ENCODE measurements at regions not wholly inside any gene's neighbourhood (a gene's known extent, or its start where the extent isn't known, plus 50 kb on each side); places are given as distances from the start of the nearest gene placed in this dataset.

DNA sequence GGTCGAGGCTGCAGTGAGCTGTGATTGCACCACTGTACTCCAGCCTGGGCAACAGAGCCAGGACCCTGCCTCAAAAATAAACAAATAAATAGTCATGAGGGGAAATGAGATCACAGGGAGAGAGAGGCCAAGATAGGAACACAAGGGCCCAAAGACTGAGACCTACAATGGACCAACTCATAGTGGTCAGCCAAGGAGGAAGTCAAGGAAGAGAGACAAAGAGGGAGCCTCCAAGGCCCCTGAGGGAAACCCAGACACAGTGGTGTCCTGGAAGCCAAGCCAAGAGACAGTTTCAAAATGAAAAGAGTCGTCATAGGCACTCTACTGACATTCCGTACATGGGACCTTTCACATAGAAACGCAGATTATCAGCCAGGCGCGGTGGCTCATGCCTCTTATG is 153.3 kb downstream of the BCOR start:
- Mint-ChIP-seq H3K27ac (no peak overlapping the region), H3K36me3 (ENCODE audit: low read depth) (no peaks in the 10 kb centered on the region)
- intact Hi-C loops (cut with micrococcal nuclease), result no loop called here

DNA sequence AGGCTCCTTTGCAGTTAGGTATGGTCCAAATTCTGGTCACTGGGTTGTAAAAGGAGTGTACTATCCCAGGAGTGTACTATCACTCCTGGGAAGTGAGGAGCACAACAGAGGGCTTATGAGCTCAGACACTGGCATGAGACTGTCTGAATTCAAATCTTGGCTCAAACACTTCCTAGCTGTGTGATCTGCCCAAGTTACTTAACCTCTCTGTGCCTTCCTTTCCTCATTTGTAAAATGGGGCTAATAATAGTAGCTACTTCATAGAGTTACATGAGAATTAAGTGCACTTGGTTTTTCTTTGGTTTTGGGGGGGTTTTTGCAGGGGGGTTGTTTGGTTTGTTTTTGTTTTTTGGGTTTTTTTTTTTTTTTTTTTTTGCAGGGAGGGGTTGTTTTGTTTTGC is 152.0 kb downstream of the BCOR start:
- intact Hi-C loops (cut with micrococcal nuclease), result no loop called here
- no peak overlapping the region for H3K27ac Mint-ChIP-seq
- H3K4me3 Mint-ChIP-seq, result no peak overlapping the region
- H3K27me3 Mint-ChIP-seq, result peaks cover 5% of the 10 kb centered on the region
- peaks cover 13% of the 10 kb centered on the region for H3K4me1 Mint-ChIP-seq (ENCODE audit: low read depth)
- H3K36me3 Mint-ChIP-seq (ENCODE audit: low read depth), result no peaks in the 10 kb centered on the region
- H3K9me3 Mint-ChIP-seq, result no peaks in the 10 kb centered on the region

More for the DNA sequence above, 153.3 kb downstream of the BCOR start:
- no peak overlapping the region for H3K4me3 Mint-ChIP-seq
- H3K27me3 Mint-ChIP-seq, result peaks cover 3% of the 10 kb centered on the region
- peaks cover 13% of the 10 kb centered on the region for H3K4me1 Mint-ChIP-seq (ENCODE audit: low read depth)
- no peaks in the 10 kb centered on the region for H3K9me3 Mint-ChIP-seq

DNA sequence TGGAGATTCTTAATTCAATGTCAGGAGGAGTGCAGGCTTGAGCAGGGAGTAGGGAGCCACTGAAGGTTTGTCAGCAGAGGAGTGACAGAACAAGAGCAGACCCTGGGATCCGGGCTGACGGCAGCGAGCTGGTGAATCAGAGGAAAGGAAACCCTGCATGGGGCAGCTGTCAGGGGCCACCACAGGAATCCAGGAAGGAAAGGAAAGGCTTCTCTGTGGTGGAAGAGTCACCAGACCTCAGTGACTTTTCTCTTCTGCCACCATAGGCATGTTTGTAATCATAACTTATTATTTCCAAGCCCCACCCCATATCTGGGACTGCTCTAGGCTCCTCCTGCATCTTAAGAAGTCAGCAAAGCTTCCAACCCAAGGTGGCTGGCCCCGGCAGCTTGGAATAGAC is 150.9 kb downstream of the BCOR start:
- peaks cover 5% of the 10 kb centered on the region for H3K27me3 Mint-ChIP-seq
- intact Hi-C loops (cut with micrococcal nuclease), result no loop called here
- H3K4me1 Mint-ChIP-seq (ENCODE audit: low read depth), result peaks cover 13% of the 10 kb centered on the region
- no peaks in the 10 kb centered on the region for H3K9me3 Mint-ChIP-seq
- H3K36me3 Mint-ChIP-seq (ENCODE audit: low read depth), result no peaks in the 10 kb centered on the region
- no peak overlapping the region for H3K4me3 Mint-ChIP-seq
- H3K27ac Mint-ChIP-seq, result no peak overlapping the region

DNA sequence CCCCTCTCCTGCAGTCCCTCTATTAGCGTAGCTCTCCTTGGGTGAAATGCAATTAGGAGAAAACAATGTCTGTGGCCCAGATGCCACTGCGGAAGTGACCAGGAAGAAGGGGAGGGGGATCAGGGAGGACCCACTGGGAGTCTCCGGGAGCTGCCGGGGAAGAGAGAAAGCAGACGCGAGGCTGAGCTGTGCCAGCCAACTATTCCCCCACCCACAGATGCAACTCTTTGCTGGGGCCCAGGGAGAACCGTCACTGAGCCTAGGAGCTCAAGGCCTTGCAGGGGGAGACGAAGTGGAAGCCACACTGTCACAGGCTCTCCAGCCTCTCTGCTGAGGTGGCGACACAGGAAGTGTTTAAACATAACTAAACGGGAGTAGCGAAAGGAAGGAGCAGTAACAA is 149.2 kb downstream of the BCOR start:
- Mint-ChIP-seq H3K4me3 (no peak overlapping the region), H3K9me3 (no peaks in the 10 kb centered on the region)

DNA sequence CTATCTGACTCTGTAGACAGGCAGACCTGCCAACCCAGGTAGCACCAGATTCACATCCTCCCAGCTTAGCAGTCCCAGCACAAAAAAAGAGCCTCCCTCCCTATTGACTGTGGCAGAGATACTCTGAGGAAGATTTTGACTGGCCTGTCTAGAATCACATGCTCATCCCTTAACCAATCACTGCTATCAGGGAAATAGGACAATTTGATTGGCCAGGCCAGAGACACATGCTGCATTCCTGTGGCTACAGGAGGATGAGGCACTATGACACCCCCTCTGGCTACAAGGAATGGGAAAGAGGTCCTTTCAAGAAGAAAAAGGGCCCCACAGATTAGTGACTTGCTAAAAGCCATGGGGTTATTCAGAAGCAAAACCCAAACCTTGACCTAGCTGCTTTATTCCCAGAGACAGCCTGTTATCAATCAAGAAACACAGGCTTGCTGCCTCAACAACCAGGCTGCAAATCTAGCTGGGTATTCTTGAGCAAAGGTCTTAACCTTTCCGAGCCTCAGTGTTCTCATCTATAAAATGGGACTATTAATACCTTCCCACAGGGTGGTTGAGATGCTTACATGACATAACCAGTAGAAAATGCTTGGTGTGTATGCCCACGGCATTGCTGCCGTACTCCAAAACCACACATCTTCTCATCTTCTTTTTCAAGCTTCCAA is 147.6 kb downstream of the BCOR start:
- Mint-ChIP-seq H3K36me3 (ENCODE audit: low read depth) (no peaks in the 10 kb centered on the region), H3K27ac (no peak overlapping the region), H3K27me3 (peaks cover 4% of the 10 kb centered on the region), H3K4me1 (ENCODE audit: low read depth) (peaks cover 16% of the 10 kb centered on the region), H3K4me3 (no peak overlapping the region), H3K9me3 (no peaks in the 10 kb centered on the region)
- intact Hi-C loops (cut with micrococcal nuclease), result no loop called here

More for the DNA sequence above, 149.2 kb downstream of the BCOR start:
- intact Hi-C loops (cut with micrococcal nuclease), result no loop called here
- Mint-ChIP-seq H3K4me1 (ENCODE audit: low read depth) (peaks cover 13% of the 10 kb centered on the region), H3K27me3 (peaks cover 3% of the 10 kb centered on the region), H3K27ac (no peak overlapping the region), H3K36me3 (ENCODE audit: low read depth) (no peaks in the 10 kb centered on the region)

DNA sequence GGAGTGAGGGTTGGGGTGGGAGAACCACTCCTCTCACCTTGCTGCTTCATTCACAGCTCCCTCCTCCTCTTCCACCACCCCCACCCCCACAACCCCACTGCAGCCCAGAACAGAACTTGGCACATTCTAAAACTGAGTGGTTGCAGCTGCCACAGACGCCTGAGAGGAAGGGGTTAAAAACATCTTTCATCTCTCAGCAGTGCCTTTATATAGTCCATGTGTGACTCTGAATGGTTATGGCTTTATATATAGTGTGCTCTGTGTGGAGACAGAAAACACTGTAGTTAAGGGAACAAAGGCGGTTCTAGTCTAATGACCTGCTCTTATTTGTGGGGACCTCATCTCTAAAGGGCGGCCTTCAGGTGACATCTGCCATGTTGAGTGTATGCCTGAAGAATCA is 144.8 kb downstream of the BCOR start:
- intact Hi-C loops (cut with micrococcal nuclease), result no loop called here
- H3K4me3 Mint-ChIP-seq, result no peak overlapping the region
- no peaks in the 10 kb centered on the region for H3K36me3 Mint-ChIP-seq (ENCODE audit: low read depth)
- H3K9me3 Mint-ChIP-seq, result no peaks in the 10 kb centered on the region
- H3K27ac Mint-ChIP-seq, result no peak overlapping the region
- peaks cover 19% of the 10 kb centered on the region for H3K4me1 Mint-ChIP-seq (ENCODE audit: low read depth)
- peaks cover 7% of the 10 kb centered on the region for H3K27me3 Mint-ChIP-seq

DNA sequence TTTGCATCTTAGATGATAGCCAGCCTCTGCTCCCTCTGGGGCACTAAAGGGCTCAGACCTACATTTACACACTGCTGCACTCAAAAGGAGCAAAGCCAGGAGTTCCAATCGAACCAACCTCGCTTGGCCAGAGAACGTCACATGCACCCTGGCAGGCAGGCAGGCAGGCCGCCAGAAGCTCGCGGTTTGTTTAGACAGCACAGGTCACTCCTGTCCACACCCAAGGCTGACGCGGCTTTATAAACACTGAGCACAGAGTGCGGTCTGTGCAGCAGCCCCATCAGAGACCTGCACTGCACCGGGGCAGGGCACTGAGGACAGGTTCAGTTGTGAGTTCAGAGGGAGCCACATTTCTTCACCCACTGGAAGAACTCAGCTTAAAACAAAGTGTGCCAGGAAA is 143.9 kb downstream of the BCOR start:
- peaks cover 7% of the 10 kb centered on the region for H3K27me3 Mint-ChIP-seq
- no peaks in the 10 kb centered on the region for H3K36me3 Mint-ChIP-seq (ENCODE audit: low read depth)
- H3K27ac Mint-ChIP-seq, result no peak overlapping the region
- no peaks in the 10 kb centered on the region for H3K9me3 Mint-ChIP-seq
- intact Hi-C loops (cut with micrococcal nuclease), result no loop called here
- H3K4me1 Mint-ChIP-seq (ENCODE audit: low read depth), result peaks cover 12% of the 10 kb centered on the region
- H3K4me3 Mint-ChIP-seq, result no peak overlapping the region

DNA sequence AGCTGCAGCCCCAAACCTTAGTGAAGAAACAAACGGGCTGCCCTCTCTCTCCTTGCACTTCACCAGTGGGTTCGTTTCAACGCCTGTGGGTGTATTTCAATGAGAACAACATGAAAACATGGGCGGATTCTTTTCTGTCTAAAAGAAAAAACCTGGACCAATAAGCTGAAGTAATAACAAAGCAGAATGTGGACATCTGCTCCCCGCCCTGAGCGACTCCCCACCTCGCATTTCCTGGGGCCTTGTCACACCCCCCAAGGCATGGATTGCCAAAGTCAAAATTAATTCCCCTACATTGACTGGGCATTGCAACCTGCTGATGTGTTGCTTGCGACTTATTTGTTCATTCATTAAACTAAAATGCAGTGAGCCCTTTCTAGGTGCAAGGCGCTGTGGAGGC is 142.9 kb downstream of the BCOR start:
- H3K4me1 Mint-ChIP-seq (ENCODE audit: low read depth), result peaks cover 11% of the 10 kb centered on the region
- intact Hi-C loops (cut with micrococcal nuclease), result no loop called here
- peaks cover 5% of the 10 kb centered on the region for H3K27me3 Mint-ChIP-seq
- no peak overlapping the region for H3K4me3 Mint-ChIP-seq
- no peak overlapping the region for H3K27ac Mint-ChIP-seq
- no peaks in the 10 kb centered on the region for H3K9me3 Mint-ChIP-seq
- H3K36me3 Mint-ChIP-seq (ENCODE audit: low read depth), result no peaks in the 10 kb centered on the region

DNA sequence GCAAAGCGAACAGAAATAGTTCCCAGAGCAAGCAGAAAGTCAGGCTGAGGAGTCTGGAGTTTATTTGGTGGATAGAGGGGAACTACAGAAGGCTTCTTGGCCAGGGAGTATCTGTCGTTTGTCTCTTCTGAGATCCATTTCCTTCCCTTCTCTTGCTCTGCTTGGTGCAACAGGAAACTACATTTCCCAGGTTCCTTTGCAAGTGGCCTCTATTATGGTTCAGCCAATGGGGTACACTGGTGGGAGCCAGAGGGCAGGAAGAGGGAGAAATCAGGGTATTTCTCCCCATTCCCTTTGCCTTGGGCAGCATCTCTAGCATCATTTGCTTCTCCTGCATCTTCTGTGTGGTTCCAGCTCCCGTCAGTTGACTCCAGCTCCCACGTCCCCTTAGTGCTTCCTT is 142.1 kb downstream of the BCOR start:
- intact Hi-C loops (cut with micrococcal nuclease), result no loop called here
- peaks cover 11% of the 10 kb centered on the region for H3K4me1 Mint-ChIP-seq (ENCODE audit: low read depth)
- no peaks in the 10 kb centered on the region for H3K36me3 Mint-ChIP-seq (ENCODE audit: low read depth)
- H3K9me3 Mint-ChIP-seq, result no peaks in the 10 kb centered on the region
- H3K27me3 Mint-ChIP-seq, result peaks cover 5% of the 10 kb centered on the region
- H3K4me3 Mint-ChIP-seq, result no peak overlapping the region
- H3K27ac Mint-ChIP-seq, result no peak overlapping the region

DNA sequence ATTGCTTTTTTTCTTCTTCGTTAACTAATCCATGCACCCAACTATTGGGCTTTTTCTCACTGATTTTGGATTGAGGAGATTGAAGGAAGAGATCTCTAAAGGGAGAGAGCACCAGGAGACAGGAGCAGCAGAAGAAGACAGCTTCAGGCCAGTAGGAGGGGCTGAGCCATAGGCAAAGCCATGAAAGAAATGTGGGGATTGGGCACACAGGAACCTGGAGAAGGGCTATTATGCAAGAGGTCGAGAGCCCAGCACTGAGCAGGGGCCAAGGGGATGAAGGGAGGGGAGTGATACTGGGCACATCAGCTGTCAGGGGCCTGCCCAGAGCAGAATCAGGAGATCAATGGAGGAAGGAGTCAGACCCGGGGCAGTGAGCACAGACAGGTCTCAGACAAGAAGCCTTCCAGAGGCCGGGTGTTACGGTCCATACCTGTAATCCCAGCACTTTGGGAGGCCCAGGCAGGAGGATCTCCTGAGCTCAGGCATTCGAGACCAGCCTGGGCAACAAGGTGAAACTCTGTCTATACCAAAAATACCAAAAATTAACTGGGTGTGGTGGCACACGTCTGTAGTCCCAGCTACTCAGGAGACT is 140.9 kb downstream of the BCOR start:
- Mint-ChIP-seq H3K36me3 (ENCODE audit: low read depth) (no peaks in the 10 kb centered on the region), H3K27me3 (peaks cover 8% of the 10 kb centered on the region), H3K27ac (no peak overlapping the region), H3K4me1 (ENCODE audit: low read depth) (peaks cover 11% of the 10 kb centered on the region), H3K9me3 (no peaks in the 10 kb centered on the region), H3K4me3 (no peak overlapping the region)
- intact Hi-C loops (cut with micrococcal nuclease), result no loop called here

DNA sequence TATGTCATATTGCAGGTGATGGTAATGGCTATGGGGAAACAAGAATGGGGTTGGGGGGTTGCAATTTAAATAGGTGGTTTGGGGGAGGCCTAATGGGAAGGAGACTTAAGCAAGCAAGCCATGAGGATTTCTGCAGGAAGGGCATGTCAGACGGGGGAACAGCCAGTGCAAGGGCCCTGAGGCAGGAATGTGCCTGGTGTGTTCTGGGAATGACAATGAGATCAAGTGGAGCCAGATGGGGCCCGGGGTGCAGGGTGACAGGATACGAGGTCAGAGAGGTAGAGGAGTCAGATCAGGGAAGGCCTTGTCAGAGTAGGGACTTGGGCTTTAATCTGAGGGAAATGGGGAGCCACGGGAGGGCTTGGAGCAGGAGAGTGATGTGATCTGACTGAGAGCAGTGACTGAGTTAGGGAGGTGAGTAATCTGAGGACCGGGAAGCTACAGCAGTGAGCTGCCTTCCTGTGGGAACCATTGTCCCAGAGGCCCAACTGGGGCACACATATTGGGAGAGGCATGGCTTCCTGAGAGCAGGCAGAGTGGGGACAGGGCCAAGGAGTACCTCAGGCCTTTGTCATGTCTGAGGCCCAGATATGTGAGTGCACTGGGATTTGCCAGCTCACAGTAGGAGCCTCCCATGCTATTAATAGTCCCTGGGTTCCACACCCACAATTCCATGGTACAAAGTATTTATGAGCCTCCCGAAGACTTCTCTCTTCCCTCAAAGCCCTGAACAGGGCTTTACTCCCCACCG is 139.8 kb downstream of the BCOR start:
- H3K4me1 Mint-ChIP-seq (ENCODE audit: low read depth), result peaks cover 11% of the 10 kb centered on the region

DNA sequence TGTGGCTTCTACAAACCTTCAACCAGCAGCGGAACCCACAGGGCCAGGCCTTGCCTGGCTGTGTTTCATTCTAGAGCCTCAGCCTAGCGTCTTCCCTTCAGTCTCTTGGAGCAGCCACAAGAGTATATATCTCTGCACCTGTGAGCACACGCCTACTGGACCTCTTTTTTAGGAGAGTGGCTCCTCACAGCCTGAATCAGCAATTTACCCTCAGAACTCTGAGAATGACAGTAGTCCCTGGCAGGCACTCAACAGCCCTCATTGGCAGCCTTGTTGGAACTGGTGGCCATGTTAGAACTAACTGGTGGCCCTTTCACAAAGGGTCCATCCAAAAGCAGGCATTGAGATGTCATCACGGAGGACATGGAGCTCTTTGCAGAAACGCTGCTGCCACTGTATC is 138.9 kb downstream of the BCOR start:
- H3K4me1 Mint-ChIP-seq (ENCODE audit: low read depth), result peaks cover 11% of the 10 kb centered on the region
- H3K27me3 Mint-ChIP-seq, result peaks cover 8% of the 10 kb centered on the region
- H3K27ac Mint-ChIP-seq, result no peak overlapping the region
- intact Hi-C loops (cut with micrococcal nuclease), result no loop called here
- H3K4me3 Mint-ChIP-seq, result no peak overlapping the region
- no peaks in the 10 kb centered on the region for H3K36me3 Mint-ChIP-seq (ENCODE audit: low read depth)
- H3K9me3 Mint-ChIP-seq, result peaks cover 3% of the 10 kb centered on the region

More for the DNA sequence above, 139.8 kb downstream of the BCOR start:
- Mint-ChIP-seq H3K9me3 (no peaks in the 10 kb centered on the region), H3K27me3 (peaks cover 8% of the 10 kb centered on the region), H3K4me3 (no peak overlapping the region), H3K27ac (no peak overlapping the region), H3K36me3 (ENCODE audit: low read depth) (no peaks in the 10 kb centered on the region)
- intact Hi-C loops (cut with micrococcal nuclease), result no loop called here

DNA sequence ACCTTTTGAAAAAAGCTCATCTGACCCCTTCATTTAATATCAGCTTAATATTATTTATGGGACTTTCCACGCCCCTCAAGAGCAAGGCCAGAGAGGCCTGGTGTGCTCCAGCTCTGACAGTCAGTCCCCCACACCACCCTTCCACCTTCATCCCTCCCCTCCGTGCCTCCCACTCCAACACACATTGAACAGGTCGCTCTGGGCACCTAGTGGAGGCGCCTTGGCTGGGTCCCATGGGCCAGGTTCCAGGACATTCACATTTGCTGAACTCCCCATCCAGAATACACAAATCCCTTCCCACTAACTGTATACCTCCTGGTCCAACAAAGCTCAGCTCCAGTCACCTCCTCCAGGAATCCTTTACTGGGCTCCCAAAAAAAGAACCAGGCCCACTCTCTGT is 137.5 kb downstream of the BCOR start:
- peaks cover 8% of the 10 kb centered on the region for H3K27me3 Mint-ChIP-seq
- H3K36me3 Mint-ChIP-seq (ENCODE audit: low read depth), result no peaks in the 10 kb centered on the region
- H3K4me1 Mint-ChIP-seq (ENCODE audit: low read depth), result peaks cover 7% of the 10 kb centered on the region
- peaks cover 8% of the 10 kb centered on the region for H3K9me3 Mint-ChIP-seq
- no peak overlapping the region for H3K27ac Mint-ChIP-seq
- H3K4me3 Mint-ChIP-seq, result no peak overlapping the region
- intact Hi-C loops (cut with micrococcal nuclease), result no loop called here

DNA sequence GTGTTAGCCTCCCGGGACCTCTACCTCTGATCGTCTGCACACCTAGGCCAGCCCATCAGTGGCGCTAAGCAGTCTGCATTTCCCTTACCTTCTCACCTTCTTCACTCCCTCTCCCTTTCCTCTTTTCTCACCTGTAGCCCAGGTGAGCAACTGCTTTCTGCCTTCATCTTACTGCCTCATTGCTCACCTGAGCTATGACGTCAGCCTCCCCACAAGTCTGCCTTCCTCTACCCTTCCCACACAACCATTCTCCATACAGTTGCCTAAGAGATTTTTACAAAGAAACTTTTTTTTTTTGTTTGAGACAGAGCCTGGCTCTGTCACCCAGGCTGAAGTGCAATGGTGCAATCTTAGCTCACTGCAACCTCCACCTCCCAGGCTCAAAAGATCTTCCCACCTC is 136.3 kb downstream of the BCOR start:
- H3K9me3 Mint-ChIP-seq, result peaks cover 8% of the 10 kb centered on the region
- H3K27me3 Mint-ChIP-seq, result peaks cover 6% of the 10 kb centered on the region
- intact Hi-C loops (cut with micrococcal nuclease), result no loop called here
- no peak overlapping the region for H3K4me3 Mint-ChIP-seq
- H3K27ac Mint-ChIP-seq, result no peak overlapping the region
- H3K4me1 Mint-ChIP-seq (ENCODE audit: low read depth), result no peaks in the 10 kb centered on the region
- H3K36me3 Mint-ChIP-seq (ENCODE audit: low read depth), result no peaks in the 10 kb centered on the region
